PFSK-1 (cell line): ENCODE measurements at regions not wholly inside any gene's neighbourhood (a gene's known extent, or its start where the extent isn't known, plus 50 kb on each side); places are given as distances from the start of the nearest gene placed in this dataset.

ENCODE experiments used
- FOXP2 ChIP-seq: optimal IDR thresholded peaks from 2 replicates; pipeline ENCODE3; 2011; ENCODE audit warnings: borderline replicate concordance, control low read depth, inconsistent platforms; ENCODE audit not compliant: insufficient read depth; ENCODE audit errors: extremely low read length, extremely low read depth
- POLR2AphosphoS5 ChIP-seq: IDR thresholded peaks from 2 replicates; pipeline ENCODE4 v1.6.1; 2012; ENCODE audit warnings: low read depth, mild to moderate bottlenecking, control low read depth, low read length, moderate library complexity
- REST ChIP-seq, 2 experiments: IDR thresholded peaks; 2 replicates each; pipeline versions ENCODE4 v1.6.1 to v1.8.0; 2011 to 2012; ENCODE audit warnings: low read depth in 2 of 2, low read length in 2 of 2, control low read depth in 1 of 2, inconsistent platforms in 1 of 2, mild to moderate bottlenecking in 1 of 2, moderate library complexity in 1 of 2; ENCODE audit not compliant: insufficient read depth in 1 of 2
- SIN3A ChIP-seq: IDR thresholded peaks from 2 replicates; pipeline ENCODE4 v1.6.1; 2012; ENCODE audit warnings: mild to moderate bottlenecking, low read length, moderate library complexity, borderline replicate concordance; ENCODE audit not compliant: insufficient read depth
- TAF1 ChIP-seq: IDR thresholded peaks from 2 replicates; pipeline ENCODE4 v1.6.1; 2012; ENCODE audit warnings: low read length, control low read depth, borderline replicate concordance; ENCODE audit not compliant: insufficient read depth

GRCh38 chr2:172342611-172343010 lies 84.8 kb upstream of the ITGA6 start:
- TF ChIP-seq REST (IDR thresholded peaks at IDR 0.05; ENCODE audit: insufficient read depth in 1 of 2, low read depth in 2 of 2, low read length in 2 of 2) (no peak), POLR2AphosphoS5 (no peak), TAF1 (no peak), FOXP2 (no peak), SIN3A (no peak)

- TF ChIP-seq FOXP2 (no peak), SIN3A (no peak), TAF1 (no peak), POLR2AphosphoS5 (no peak), REST (IDR thresholded peaks at IDR 0.05; ENCODE audit: insufficient read depth in 1 of 2, low read depth in 2 of 2, low read length in 2 of 2) (no peak)
Measured at GRCh38 chr2:172344159-172344558, 83.2 kb upstream of the ITGA6 start.

GRCh38 chr2:172345956-172346555 lies 81.3 kb upstream of the ITGA6 start:
- TF ChIP-seq REST (IDR thresholded peaks at IDR 0.05; ENCODE audit: insufficient read depth in 1 of 2, low read depth in 2 of 2, low read length in 2 of 2) (no peak), TAF1 (no peak), SIN3A (no peak), FOXP2 (no peak), POLR2AphosphoS5 (no peak)

- TF ChIP-seq FOXP2 (no peak), POLR2AphosphoS5 (no peak), SIN3A (no peak), TAF1 (no peak), REST (IDR thresholded peaks at IDR 0.05; ENCODE audit: insufficient read depth in 1 of 2, low read depth in 2 of 2, low read length in 2 of 2) (no peak)
Measured at GRCh38 chr2:172348555-172349288, 78.7 kb upstream of the ITGA6 start.
